ENCODE measurements at regions not wholly inside any gene's neighbourhood (a gene's known extent, or its start where the extent isn't known, plus 50 kb on each side); places are given as distances from the start of the nearest gene placed in this dataset.

- peaks cover 0 to 3% (median 1%) of the 10 kb centered on the region in 3 donors for H3K9me3 ChIP-seq (ENCODE audit: control extremely low read depth in 1 of 3, control insufficient read depth in 2 of 3, insufficient read depth in 1 of 3, low read length in 2 of 3)
- POLR2A ChIA-PET, result no interaction called here
- no peak for TF ChIP-seq EZH2 (IDR thresholded peaks at IDR 0.05; ENCODE audit: borderline replicate concordance, insufficient read depth, low read depth, low read length, poor library complexity, severe bottlenecking)
- TF ChIP-seq, protein P1, sequence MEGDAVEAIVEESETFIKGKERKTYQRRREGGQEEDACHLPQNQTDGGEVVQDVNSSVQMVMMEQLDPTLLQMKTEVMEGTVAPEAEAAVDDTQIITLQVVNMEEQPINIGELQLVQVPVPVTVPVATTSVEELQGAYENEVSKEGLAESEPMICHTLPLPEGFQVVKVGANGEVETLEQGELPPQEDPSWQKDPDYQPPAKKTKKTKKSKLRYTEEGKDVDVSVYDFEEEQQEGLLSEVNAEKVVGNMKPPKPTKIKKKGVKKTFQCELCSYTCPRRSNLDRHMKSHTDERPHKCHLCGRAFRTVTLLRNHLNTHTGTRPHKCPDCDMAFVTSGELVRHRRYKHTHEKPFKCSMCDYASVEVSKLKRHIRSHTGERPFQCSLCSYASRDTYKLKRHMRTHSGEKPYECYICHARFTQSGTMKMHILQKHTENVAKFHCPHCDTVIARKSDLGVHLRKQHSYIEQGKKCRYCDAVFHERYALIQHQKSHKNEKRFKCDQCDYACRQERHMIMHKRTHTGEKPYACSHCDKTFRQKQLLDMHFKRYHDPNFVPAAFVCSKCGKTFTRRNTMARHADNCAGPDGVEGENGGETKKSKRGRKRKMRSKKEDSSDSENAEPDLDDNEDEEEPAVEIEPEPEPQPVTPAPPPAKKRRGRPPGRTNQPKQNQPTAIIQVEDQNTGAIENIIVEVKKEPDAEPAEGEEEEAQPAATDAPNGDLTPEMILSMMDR (IDR thresholded peaks at IDR 0.05), result no peak
- no peak overlapping the region for H3K27ac ChIP-seq (ENCODE audit: low read length in 2 of 2)
- no peaks in the 10 kb centered on the region for H3K79me2 ChIP-seq (ENCODE audit: control insufficient read depth, insufficient read depth, low read length)
- no peaks in the 10 kb centered on the region for H3K27me3 Mint-ChIP-seq
- no peaks in the 10 kb centered on the region for H3K36me3 ChIP-seq (replicated peaks in 1 of 2; ENCODE audit: control extremely low read depth in 1 of 2, control insufficient read depth in 1 of 2, extremely low read depth in 1 of 2, insufficient read depth in 2 of 2, low read length in 1 of 2)
- intact Hi-C loops (cut with micrococcal nuclease), result no loop called here
- no peak overlapping the region for H3K4me3 Mint-ChIP-seq
- no CpG with 5 or more reads among the region's 2 CpGs for WGBS (ENCODE audit: insufficient coverage)
- H3K4me1 Mint-ChIP-seq, result no peaks in the 10 kb centered on the region
- H3K9ac ChIP-seq (ENCODE audit: low read length), result no peak overlapping the region
- no peak overlapping the region for H3K27ac Mint-ChIP-seq
- no peaks in the 10 kb centered on the region for H3K4me1 ChIP-seq (ENCODE audit: control insufficient read depth in 2 of 2, insufficient read depth in 2 of 2, low read length in 2 of 2)
- ATAC-seq (ENCODE audit: low read depth) (no peak), DNase-seq (no peak)
- H3K4me2 ChIP-seq (replicated peaks; ENCODE audit: low read depth, low read length, poor library complexity, severe bottlenecking), result no peak overlapping the region
- peaks cover 9% of the 10 kb centered on the region for H3K9me3 Mint-ChIP-seq (ENCODE audit: insufficient read depth)
- H3K27me3 ChIP-seq (replicated peaks in 1 of 4; ENCODE audit: control extremely low read depth in 1 of 4, control insufficient read depth in 3 of 4, insufficient read depth in 4 of 4, low read length in 3 of 4), result no peaks in the 10 kb centered on the region
- no peak overlapping the region for H3K4me3 ChIP-seq (ENCODE audit: control extremely low read depth in 1 of 5, extremely low read depth in 1 of 5, insufficient read depth in 1 of 5, low read depth in 2 of 5, low read length in 4 of 5)
- H4K20me1 ChIP-seq (ENCODE audit: control insufficient read depth, insufficient read depth, low read length, poor library complexity, severe bottlenecking), result no peaks in the 10 kb centered on the region
- no peak overlapping the region for H2AFZ ChIP-seq (ENCODE audit: insufficient read depth, low read depth, low read length, poor library complexity, severe bottlenecking)
- CTCF ChIA-PET, result no interaction called here
Observed at GRCh38 chr15:35914573-35914972, 368.6 kb upstream of the DPH6 start.

- no peaks in the 10 kb centered on the region for H3K9me3 Mint-ChIP-seq (ENCODE audit: insufficient read depth)
- ATAC-seq (ENCODE audit: low read depth) (no peak), DNase-seq (no peak)
- H3K36me3 ChIP-seq (replicated peaks in 1 of 2; ENCODE audit: control extremely low read depth in 1 of 2, control insufficient read depth in 1 of 2, extremely low read depth in 1 of 2, insufficient read depth in 2 of 2, low read length in 1 of 2), result no peaks in the 10 kb centered on the region
- no peak overlapping the region for H3K4me2 ChIP-seq (replicated peaks; ENCODE audit: low read depth, low read length, poor library complexity, severe bottlenecking)
- peaks cover 0 to 2% (median 0%) of the 10 kb centered on the region in 4 experiments for H3K27me3 ChIP-seq (replicated peaks in 1 of 4; ENCODE audit: control extremely low read depth in 1 of 4, control insufficient read depth in 3 of 4, insufficient read depth in 4 of 4, low read length in 3 of 4)
- no peaks in the 10 kb centered on the region for H3K4me1 ChIP-seq (ENCODE audit: control insufficient read depth in 2 of 2, insufficient read depth in 2 of 2, low read length in 2 of 2)
- no peaks in the 10 kb centered on the region for H3K9me3 ChIP-seq (ENCODE audit: control extremely low read depth in 1 of 3, control insufficient read depth in 2 of 3, insufficient read depth in 1 of 3, low read length in 2 of 3)
- CTCF ChIA-PET, result no interaction called here
- no peak overlapping the region for H3K4me3 Mint-ChIP-seq
- no peaks in the 10 kb centered on the region for H3K79me2 ChIP-seq (ENCODE audit: control insufficient read depth, insufficient read depth, low read length)
- POLR2A ChIA-PET, result no interaction called here
- no peak overlapping the region for H3K27ac Mint-ChIP-seq
- no peaks in the 10 kb centered on the region for H4K20me1 ChIP-seq (ENCODE audit: control insufficient read depth, insufficient read depth, low read length, poor library complexity, severe bottlenecking)
- TF ChIP-seq EZH2 (IDR thresholded peaks at IDR 0.05; ENCODE audit: borderline replicate concordance, insufficient read depth, low read depth, low read length, poor library complexity, severe bottlenecking), result no peak
- TF ChIP-seq, protein P1 (IDR thresholded peaks at IDR 0.05), result no peak
- H3K27ac ChIP-seq (ENCODE audit: low read length in 2 of 2), result no peak overlapping the region
- H2AFZ ChIP-seq (ENCODE audit: insufficient read depth, low read depth, low read length, poor library complexity, severe bottlenecking), result no peak overlapping the region
- intact Hi-C loops (cut with micrococcal nuclease), result no loop called here
- no peak overlapping the region for H3K4me3 ChIP-seq (ENCODE audit: control extremely low read depth in 1 of 5, extremely low read depth in 1 of 5, insufficient read depth in 1 of 5, low read depth in 2 of 5, low read length in 4 of 5)
- no peak overlapping the region for H3K9ac ChIP-seq (ENCODE audit: low read length)
- H3K4me1 Mint-ChIP-seq, result no peaks in the 10 kb centered on the region
- H3K27me3 Mint-ChIP-seq, result no peaks in the 10 kb centered on the region
Observed at GRCh38 chr15:35921046-35921445, 375.1 kb upstream of the DPH6 start.
